Right cardiac atrium (tissue), 5 donors: ENCODE measurements at regions not wholly inside any gene's neighbourhood (a gene's known extent, or its start where the extent isn't known, plus 50 kb on each side); places are given as distances from the start of the nearest gene placed in this dataset.
A peak's percentile ranks its signal among the peaks of the same experiment; 100 is the strongest.
"Not testable (repeated sequence)": the region's sequence is repeated elsewhere in the genome, so short reads cannot be mapped to it uniquely, and the experiment has no call there.

Experiments
- ATAC-seq, 2 donors: fragments of 200-7000 bp; cut with Tn5 transposase; one replicate each; pipeline versions ENCODE4 v1.8.0 to v1.9.1; 2020; ENCODE audit warnings: moderate library complexity in 2 of 2, mild to moderate bottlenecking in 1 of 2
- DNase-seq, 3 donors: peaks; one replicate each; pipeline ENCODE4 v3.0.0-alpha.2; 2020
- H3K27ac ChIP-seq: one replicate; pipeline ENCODE4 v1.5.1; 2013; ENCODE audit warnings: mild to moderate bottlenecking, low read length, control low read depth, moderate library complexity
- H3K27me3 ChIP-seq: one replicate; pipeline ENCODE4 v1.6.1; 2013; ENCODE audit not compliant: control insufficient read depth, insufficient read depth
- H3K4me1 ChIP-seq: one replicate; pipeline ENCODE4 v1.6.1; 2013; ENCODE audit warnings: low read length; ENCODE audit not compliant: control insufficient read depth, insufficient read depth
- H3K4me3 ChIP-seq: one replicate; pipeline ENCODE4 v1.5.1; 2013; ENCODE audit warnings: low read length, control low read depth
- H3K9me3 ChIP-seq: one replicate; pipeline ENCODE4 v1.6.1; 2013; ENCODE audit warnings: low read length; ENCODE audit not compliant: control insufficient read depth
- WGBS: extraction: QIAGEN DNeasy Blood & Tissue Kit; methylation state at CpG from one replicate; pipeline ENCODE4 v1.1.7; 2013; 5-methylcytosine and 5-hydroxymethylcytosine counted together
- intact Hi-C, 4 donors: fragments of 100-400 bp; cut with DNase I; formaldehyde crosslinking; loops; one replicate each; pipeline versions ENCODE4 v1.11.0 to v1.14.0; 2022 to 2023
- donor health status: healthy with polysubstance abuse.
- donor health status: DM: no; HTN: yes; CAD: no.
- donor health status: DM: no; HTN: no; CAD: no.
- donor health status: DM: no; HTN: yes; CAD: no; lungs with severe emphysema.
- donor health status: DM: yes; HTN: yes; CAD: no.

DNA sequence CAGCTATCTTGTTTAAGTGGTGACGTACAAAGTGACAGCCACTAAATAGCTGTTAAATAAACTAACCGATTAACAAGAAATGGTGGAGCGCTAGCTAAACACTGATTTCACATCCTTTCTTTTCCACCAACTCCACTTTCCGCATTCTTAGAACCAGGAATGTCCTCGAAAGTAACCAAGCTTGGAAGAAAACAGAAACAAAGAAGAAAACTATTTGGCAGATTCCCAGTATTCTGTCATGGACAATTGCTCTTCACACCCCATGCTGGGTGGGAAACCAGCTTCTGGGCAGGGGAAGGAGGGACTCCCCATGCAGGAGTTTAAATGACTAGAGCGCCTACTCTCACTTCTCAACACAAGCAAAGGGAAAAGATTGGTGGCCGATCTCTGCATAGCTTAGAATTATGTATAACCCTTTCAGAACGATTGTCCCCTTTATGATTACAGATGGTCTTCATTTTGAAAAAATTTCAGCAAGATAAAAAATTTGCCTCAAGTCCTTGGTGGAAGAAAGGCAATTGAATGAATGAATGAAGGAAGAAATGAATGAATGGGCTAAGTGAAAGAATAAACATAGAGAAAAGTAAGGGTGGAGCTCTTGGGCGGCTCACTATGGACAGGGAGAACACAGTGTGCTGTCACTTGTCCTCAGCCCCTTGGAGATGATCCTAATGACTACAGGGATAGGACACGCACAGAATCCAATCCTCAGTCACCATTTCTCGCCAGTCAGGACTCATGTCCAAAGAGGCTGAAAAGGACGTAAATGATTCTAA lies 148.7 kb upstream of the NEDD9 start:
- intact Hi-C loops, result no loop called here
- Histone ChIP-seq H3K27ac (no peak overlapping the region), H3K4me3 (no peak overlapping the region), H3K9me3 (no peaks in the 10 kb centered on the region), H3K27me3 (no peaks in the 10 kb centered on the region), H3K4me1 (no peaks in the 10 kb centered on the region)
- ATAC-seq (no peak), DNase-seq (no peak)
- 93% methylated on average over 12 of the region's 12 CpGs for WGBS

DNA sequence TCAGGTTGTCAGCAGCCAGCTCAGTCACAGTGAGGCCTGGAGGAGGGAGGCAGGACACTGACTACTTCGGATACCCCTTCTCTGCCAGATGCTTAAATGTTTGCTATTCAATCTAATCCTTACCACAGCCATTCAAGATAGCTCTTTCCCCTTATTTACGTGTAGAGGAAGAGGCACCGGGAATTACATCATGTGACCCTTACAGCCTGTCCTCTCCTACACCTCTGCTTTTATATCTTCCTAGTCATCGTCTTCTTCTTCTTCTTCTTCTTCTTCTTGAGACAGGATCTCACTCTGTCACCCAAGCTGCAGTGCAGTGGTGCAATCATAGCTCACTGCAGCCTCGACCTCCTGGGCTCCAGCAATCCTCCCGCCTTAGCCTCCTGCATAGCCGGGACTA lies 148.1 kb upstream of the NEDD9 start:
- 66% methylated on average over 7 of the region's 7 CpGs for WGBS
- no peaks in the 10 kb centered on the region for H3K4me1 ChIP-seq
- H3K27ac ChIP-seq, result no peak overlapping the region
- H3K9me3 ChIP-seq, result no peaks in the 10 kb centered on the region
- no peak for DNase-seq
- no peak overlapping the region for H3K4me3 ChIP-seq
- no peak for ATAC-seq
- intact Hi-C loops, result no loop called here
- no peaks in the 10 kb centered on the region for H3K27me3 ChIP-seq

DNA sequence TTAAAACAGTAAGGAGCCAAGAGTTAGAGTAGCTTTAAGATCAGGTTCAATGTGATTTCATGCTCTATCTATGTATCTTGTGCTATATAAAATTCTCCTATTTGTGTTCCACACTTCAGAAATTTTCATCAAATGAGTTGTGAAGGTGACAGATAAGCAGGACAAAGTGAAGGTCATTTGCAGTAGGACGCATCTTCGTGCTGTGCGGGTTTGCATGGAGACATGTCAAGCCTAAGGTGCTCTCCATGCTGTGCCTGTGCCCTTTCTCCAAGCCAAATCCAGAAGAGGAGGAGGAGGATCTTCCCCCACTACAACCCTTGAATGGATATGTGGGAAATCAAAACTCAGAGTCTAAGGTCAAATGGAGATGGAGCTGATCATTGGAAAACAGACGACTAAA lies 147.3 kb upstream of the NEDD9 start:
- intact Hi-C loops, result no loop called here

DNA sequence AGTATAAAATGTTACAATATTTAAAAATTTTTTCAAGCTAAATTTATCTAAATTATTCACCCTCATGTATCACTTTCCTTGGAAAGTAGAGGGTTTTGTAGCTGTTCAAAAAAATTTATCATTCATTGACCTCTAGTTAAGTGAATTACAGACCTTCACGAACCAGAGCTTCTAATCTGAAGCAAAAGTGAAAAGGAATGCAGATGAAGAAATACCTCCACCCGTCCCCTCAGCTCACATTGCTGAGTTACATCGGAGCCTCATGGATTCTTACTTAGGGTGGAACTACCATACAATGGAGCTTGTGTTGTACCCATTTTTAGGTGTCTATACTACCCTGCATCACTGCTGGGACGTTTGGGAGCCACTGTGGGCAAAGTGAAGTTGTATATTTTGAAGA lies 146.2 kb upstream of the NEDD9 start:
- WGBS, result 75% methylated on average over 4 of the region's 4 CpGs

More for the DNA sequence above, 147.3 kb upstream of the NEDD9 start:
- Histone ChIP-seq H3K9me3 (no peaks in the 10 kb centered on the region), H3K4me1 (no peaks in the 10 kb centered on the region), H3K4me3 (no peak overlapping the region), H3K27ac (no peak overlapping the region), H3K27me3 (no peaks in the 10 kb centered on the region)
- 96% methylated on average over 4 of the region's 4 CpGs for WGBS
- ATAC-seq (no peak), DNase-seq (no peak)

DNA sequence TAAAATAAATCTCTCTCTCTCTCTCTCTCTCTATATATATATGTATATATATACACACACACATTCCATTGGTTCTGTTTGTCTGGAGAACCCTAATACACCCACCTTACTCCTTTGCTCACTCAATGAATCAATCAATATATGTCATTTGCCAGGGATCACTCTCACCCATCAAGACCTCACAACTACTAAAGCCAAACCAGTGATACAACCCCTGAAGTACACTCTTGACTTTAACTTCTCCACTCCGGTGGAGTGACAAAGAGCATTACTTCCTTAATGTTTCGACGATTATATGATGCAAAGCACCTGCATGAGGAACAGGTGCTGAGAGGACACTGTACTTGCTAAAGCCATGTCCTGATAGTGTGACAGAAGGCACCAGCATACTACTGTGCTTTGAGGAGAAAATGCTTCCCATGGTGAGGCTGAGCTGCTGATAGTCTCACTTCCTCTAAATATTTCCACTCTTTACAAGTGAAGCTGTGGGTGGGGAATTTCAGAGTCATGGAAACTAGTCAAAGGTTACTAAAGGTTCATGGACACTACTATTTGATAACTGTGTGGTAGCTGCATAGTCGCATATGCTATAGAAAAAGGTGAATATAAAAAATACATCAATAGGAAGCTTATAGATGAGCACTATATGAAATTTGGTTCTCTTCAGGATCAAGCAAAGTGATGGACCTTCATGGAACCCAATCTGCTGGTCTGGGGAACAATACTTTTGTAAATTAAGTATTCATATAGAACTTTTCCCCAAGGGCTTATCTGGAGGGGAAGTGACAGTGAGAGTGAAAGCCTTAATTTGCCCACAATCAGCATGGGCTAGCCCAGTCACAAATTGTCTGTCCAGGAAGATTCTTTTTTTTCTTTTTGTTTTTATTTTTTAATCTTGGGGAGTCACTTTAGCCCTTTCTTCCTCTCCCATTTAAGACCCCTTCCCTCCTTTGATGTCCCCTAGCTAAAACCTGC lies 141.9 kb upstream of the NEDD9 start:
- Histone ChIP-seq H3K9me3 (no peaks in the 10 kb centered on the region), H3K4me3 (no peak overlapping the region), H3K27ac (no peak overlapping the region), H3K4me1 (peaks cover 4% of the 10 kb centered on the region), H3K27me3 (no peaks in the 10 kb centered on the region)
- WGBS, result 70% methylated on average over 4 of the region's 4 CpGs
- DNase-seq, result no peak
- intact Hi-C loops, result no loop called here
- ATAC-seq, result peak; percentile 70 to 80

More for the DNA sequence above, 146.2 kb upstream of the NEDD9 start:
- ATAC-seq (no peak), DNase-seq (no peak)
- H3K4me3 ChIP-seq, result no peak overlapping the region
- H3K27ac ChIP-seq, result no peak overlapping the region
- H3K9me3 ChIP-seq, result no peaks in the 10 kb centered on the region
- no peaks in the 10 kb centered on the region for H3K4me1 ChIP-seq
- intact Hi-C loops, result no loop called here
- H3K27me3 ChIP-seq, result no peaks in the 10 kb centered on the region

DNA sequence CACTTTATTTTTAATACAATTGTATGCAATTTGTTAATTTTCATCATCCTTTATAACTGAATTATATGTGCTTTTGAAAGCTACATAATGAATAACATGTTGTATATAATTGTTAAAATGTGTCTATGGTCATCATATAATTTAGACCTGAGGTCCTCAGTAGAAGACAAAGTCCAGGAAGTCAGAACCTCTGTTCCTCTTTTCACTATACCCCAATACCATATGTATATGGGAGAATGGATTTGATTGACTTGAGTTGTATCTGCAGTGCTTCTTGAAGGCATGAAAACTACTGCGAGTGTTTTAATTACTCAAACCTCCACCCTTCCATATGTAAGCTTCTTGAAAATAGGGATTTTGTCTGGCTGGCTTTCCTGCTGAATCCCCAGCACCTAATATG lies 140.7 kb upstream of the NEDD9 start:
- DNase-seq (no peak), ATAC-seq (no peak)
- Histone ChIP-seq H3K27ac (no peak overlapping the region), H3K9me3 (no peaks in the 10 kb centered on the region), H3K4me3 (no peak overlapping the region), H3K27me3 (no peaks in the 10 kb centered on the region), H3K4me1 (peaks cover 4% of the 10 kb centered on the region)
- intact Hi-C loops, result no loop called here
- 95% methylated on average over 1 of the region's 1 CpG for WGBS

DNA sequence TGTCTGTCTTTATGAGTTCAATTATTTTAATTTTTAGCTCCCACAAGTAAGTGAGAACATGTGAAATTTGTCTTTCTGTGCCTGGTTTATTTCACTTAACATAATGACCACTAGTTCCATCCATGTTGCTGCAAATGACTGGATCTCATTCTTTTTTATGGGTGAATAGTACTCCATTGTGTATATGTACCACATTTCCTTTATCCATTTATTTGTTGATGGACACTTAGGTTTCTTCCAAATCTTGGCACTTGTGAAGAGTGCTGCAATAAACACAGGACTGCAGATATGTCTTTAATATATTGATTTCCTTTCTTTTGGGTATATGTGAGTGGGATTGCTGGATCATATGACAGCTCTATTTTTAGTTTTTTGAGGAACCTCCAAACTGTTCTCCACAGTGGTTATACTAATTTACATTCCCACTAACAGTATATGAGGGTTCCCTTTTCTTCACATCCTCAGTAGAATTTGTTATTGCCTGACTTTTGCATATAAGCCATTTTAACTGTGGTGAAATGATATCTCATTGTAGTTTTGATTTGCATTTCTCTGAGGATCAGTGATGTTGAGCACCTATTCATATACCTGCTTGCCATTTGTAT lies 139.8 kb upstream of the NEDD9 start:
- ATAC-seq, H3K9me3 ChIP-seq, H3K27me3 ChIP-seq, H3K4me1 ChIP-seq, H3K27ac ChIP-seq, DNase-seq, intact Hi-C loops, H3K4me3 ChIP-seq: not testable (repeated sequence)

DNA sequence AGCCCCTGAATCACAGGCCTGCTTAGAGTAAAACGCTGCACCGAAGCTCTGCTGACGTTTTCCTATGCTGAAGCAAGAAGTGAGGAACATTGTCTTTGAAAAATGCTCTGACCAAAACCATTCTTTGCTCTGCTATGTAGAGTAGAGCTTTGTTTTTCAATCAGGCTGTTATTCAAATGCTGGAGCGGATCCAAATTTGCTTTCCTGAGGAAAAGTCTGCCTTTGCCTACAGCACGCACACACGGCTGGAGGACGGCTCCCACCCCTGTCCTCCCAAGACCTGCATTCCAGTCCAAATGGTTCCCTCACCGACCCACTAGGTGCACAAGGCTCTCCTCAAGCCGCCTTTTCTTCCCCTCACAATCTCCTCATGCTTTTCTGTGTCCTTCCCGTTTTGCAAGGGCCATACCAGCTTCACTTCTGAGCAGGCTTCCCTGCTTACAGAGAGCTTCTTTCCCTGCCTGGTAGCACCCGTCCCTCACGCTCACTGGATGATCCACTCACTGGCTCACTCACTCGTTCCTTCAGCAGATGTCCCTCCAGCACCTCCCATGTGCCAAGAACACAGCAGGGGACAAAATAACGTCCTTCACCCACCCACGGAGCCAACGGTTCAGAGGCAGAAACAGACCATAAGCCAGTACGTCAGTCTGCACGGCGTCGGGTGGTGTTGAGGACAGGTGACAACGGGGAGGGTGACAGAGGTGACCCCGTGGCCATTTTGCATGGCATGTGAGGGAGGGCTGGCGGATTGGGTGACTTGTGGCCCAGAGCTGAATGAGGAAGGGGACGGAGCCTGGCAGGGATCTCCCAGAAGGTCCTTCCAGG lies 137.9 kb upstream of the NEDD9 start:
- no peaks in the 10 kb centered on the region for H3K9me3 ChIP-seq
- peak overlapping the region; percentile 82 for H3K27ac ChIP-seq
- no peaks in the 10 kb centered on the region for H3K27me3 ChIP-seq
- 68% methylated on average over 24 of the region's 24 CpGs for WGBS
- H3K4me1 ChIP-seq, result peaks cover 9% of the 10 kb centered on the region
- intact Hi-C loops, result no loop called here
- ATAC-seq (peak; percentile 55 to 72), DNase-seq (peak in 1 of 3 donors; percentile 64)
- no peak overlapping the region for H3K4me3 ChIP-seq

DNA sequence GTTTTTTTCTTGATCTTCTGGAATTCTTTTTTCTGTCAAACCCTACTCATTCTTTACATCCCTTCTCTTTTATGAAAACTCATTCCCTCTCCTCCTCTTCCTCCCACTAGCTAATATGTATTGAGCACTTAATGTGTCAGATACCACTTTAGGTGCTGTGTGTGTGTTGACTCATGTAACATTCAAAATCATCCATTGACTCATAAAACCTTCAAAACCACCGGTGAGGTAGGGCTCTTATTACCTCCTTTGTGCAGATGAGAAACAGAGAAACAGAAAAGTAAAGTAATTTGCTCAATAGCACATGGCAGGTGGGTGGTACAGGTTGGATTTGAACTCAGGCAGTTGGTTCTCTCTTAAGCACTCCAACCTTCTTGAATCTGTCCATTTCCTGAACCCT lies 136.3 kb upstream of the NEDD9 start:
- H3K9me3 ChIP-seq, result no peaks in the 10 kb centered on the region
- H3K4me3 ChIP-seq, result no peak overlapping the region
- ATAC-seq, result no peak
- H3K27me3 ChIP-seq, result no peaks in the 10 kb centered on the region
- no peak for DNase-seq
- peaks cover 17% of the 10 kb centered on the region for H3K4me1 ChIP-seq
- intact Hi-C loops, result loop anchor here in 1 of 4 donors (10.0 kb wide), 1 partner anchor 66 kb away; no protein-coding TSS in a partner anchor
- peak overlapping the region; percentile 23 for H3K27ac ChIP-seq
- 94% methylated on average over 1 of the region's 1 CpG for WGBS

DNA sequence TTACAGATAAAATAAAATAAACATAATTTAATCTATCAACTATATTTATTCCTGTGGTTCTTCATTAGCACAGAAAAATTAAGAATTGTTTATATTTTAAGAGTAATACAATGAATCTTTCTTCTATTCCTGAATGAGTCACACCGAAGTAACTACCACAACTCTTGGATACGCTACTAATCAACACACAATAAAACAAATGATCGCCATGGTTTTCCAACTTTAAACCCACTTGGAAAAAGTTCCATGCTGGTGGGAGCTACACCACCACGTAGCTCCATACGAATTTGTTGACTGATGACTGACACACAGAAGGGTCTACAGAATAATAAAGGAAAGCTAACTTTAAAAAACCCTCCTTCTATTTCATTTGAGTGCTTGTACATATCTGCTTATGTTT lies 135.8 kb upstream of the NEDD9 start:
- 93% methylated on average over 5 of the region's 5 CpGs for WGBS
- ATAC-seq (no peak), DNase-seq (no peak)
- Histone ChIP-seq H3K4me1 (peaks cover 17% of the 10 kb centered on the region), H3K27ac (no peak overlapping the region), H3K4me3 (no peak overlapping the region), H3K27me3 (no peaks in the 10 kb centered on the region), H3K9me3 (no peaks in the 10 kb centered on the region)
- intact Hi-C loops, result loop anchor here in 1 of 4 donors (10.0 kb wide), 1 partner anchor 67 kb away; no protein-coding TSS in a partner anchor
